K562 (cell line): ENCODE measurements at regions not wholly inside any gene's neighbourhood (a gene's known extent, or its start where the extent isn't known, plus 50 kb on each side); places are given as distances from the start of the nearest gene placed in this dataset.

Experiments
- ATAC-seq: fragments of 200-7000 bp; cut with Tn5 transposase; 3 replicates; pipeline ENCODE4 v1.9.1; 2020; ENCODE audit warnings: moderate library complexity
- BruUV-seq: library from RNA; stranded (reverse); fragments of 400-500 nt; replicated peaks from 2 replicates; lab custom pipeline; 2021; lab: Mats Ljungman, UMichigan
- CTCF ChIA-PET: fragments of 300-600 bp; formaldehyde crosslinking; extraction: SDS; loops from one replicate; lab custom pipeline; 2021; ENCODE audit warnings: low intra/inter-chr PET ratio; lab: Yijun Ruan, JAX
- POLR2A ChIA-PET: fragments of 300-600, 350-650 bp; sonication (Branson Sonifier 250); formaldehyde crosslinking; extraction: SDS; loops from one replicate; lab custom pipeline; 2021; ENCODE audit warnings: antibody characterized with exemption, inconsistent platforms; lab: Yijun Ruan, JAX
- DNase-seq, 4 experiments: peaks; one replicate each; pipeline versions ENCODE4 v3.0.0 to v3.0.0-alpha.2; 2011 to 2018; ENCODE audit warnings: low spot score in 3 of 4, mixed read lengths in 3 of 4; ENCODE audit errors: extremely low read depth in 1 of 4
- FAIRE-seq: peaks from 2 replicates; lab custom pipeline; 2011; peaks lifted over from hg19 to GRCh38; lab: Jason Lieb, UNC
- H2AFZ ChIP-seq: 2 replicates; pipeline ENCODE4 v1.6.0; 2011; ENCODE audit warnings: low read depth, low read length, control low read depth, inconsistent platforms
- H3K27ac ChIP-seq: fragments of 200-600 bp; 3 replicates; pipeline ENCODE4 v1.8.0; 2011; ENCODE audit warnings: low read depth, mild to moderate bottlenecking, control low read depth, inconsistent platforms, low read length, moderate library complexity, mixed read lengths; ENCODE audit errors: extremely low read depth
- H3K27me3 ChIP-seq, 2 experiments: fragments of 300-600 bp in 1 of 2; 2 replicates in 1 of 2; 3 replicates in 1 of 2; pipeline versions ENCODE4 v1.6.0 to v1.8.0; 2011; ENCODE audit warnings: inconsistent platforms in 2 of 2, low read length in 2 of 2, mild to moderate bottlenecking in 1 of 2, mixed read lengths in 1 of 2, moderate library complexity in 1 of 2; ENCODE audit not compliant: control insufficient read depth in 2 of 2, insufficient read depth in 2 of 2
- H3K36me3 ChIP-seq: fragments of 300-600 bp; 3 replicates; pipeline ENCODE4 v1.8.0; 2011; ENCODE audit warnings: mild to moderate bottlenecking, low read length, inconsistent platforms; ENCODE audit not compliant: control insufficient read depth, insufficient read depth
- H3K4me1 ChIP-seq, 2 experiments: fragments of 200-600 bp in 1 of 2; replicated peaks in 1 of 2; 2 replicates in 1 of 2; 3 replicates in 1 of 2; pipeline versions ENCODE4 v1.5.1 to v1.8.0; 2011; ENCODE audit warnings: inconsistent platforms in 2 of 2, low read length in 2 of 2, mild to moderate bottlenecking in 1 of 2, mixed read lengths in 1 of 2, moderate library complexity in 1 of 2; ENCODE audit not compliant: control insufficient read depth in 2 of 2, insufficient read depth in 2 of 2
- H3K4me2 ChIP-seq: 2 replicates; pipeline ENCODE4 v1.6.1; 2011; ENCODE audit warnings: low read length, control low read depth, inconsistent platforms, mixed read lengths; ENCODE audit not compliant: insufficient read depth
- H3K4me3 ChIP-seq: fragments of 200-600 bp; sonication (generic), shearing (Covaris generic); 2 replicates; pipeline ENCODE4 v1.5.1; 2016; ENCODE audit warnings: control low read depth, inconsistent platforms
- H3K79me2 ChIP-seq: fragments of 200-600 bp; 3 replicates; pipeline ENCODE4 v1.8.0; 2011; ENCODE audit warnings: low read length, inconsistent platforms; ENCODE audit not compliant: control insufficient read depth, insufficient read depth
- H3K9ac ChIP-seq, 2 experiments: 2 replicates each; pipeline versions ENCODE4 v1.6.0 to v1.6.1; 2011; ENCODE audit warnings: low read depth in 2 of 2, low read length in 2 of 2, control low read depth in 1 of 2, inconsistent platforms in 1 of 2, mild to moderate bottlenecking in 1 of 2, mixed read lengths in 1 of 2; ENCODE audit not compliant: insufficient read depth in 1 of 2
- H3K9me1 ChIP-seq: one replicate; pipeline ENCODE4 v1.6.0; 2011; ENCODE audit warnings: inconsistent platforms, mild to moderate bottlenecking, low read length, moderate library complexity; ENCODE audit not compliant: control insufficient read depth, insufficient read depth
- H3K9me3 ChIP-seq: replicated peaks from 2 replicates; pipeline ENCODE4 v1.5.1; 2011; ENCODE audit warnings: low read depth, low read length, inconsistent platforms; ENCODE audit not compliant: control insufficient read depth, insufficient read depth
- H4K20me1 ChIP-seq: replicated peaks from 2 replicates; pipeline ENCODE4 v1.6.1; 2011; ENCODE audit warnings: low read length, inconsistent platforms, mixed read lengths; ENCODE audit not compliant: control insufficient read depth, insufficient read depth
- CEBPG ChIP-seq, 3 experiments: fragments of 200-800 bp in 1 of 3; sonication (Bioruptor generic) in 1 of 3; sonication (generic) in 1 of 3; formaldehyde crosslinking in 1 of 3; IDR thresholded peaks in 2 of 3; conservative IDR thresholded peaks in 1 of 3; 2 replicates each; pipeline versions ENCODE4 v1.6.1 to v1.8.0; 2016 to 2022; ENCODE audit warnings: missing compliant biosample characterization in 2 of 3, missing genetic modification characterization in 2 of 3, mild to moderate bottlenecking in 1 of 3, missing genetic modification reagents in 1 of 3
- CREB3L1 ChIP-seq: fragments of 450-650 bp; IDR thresholded peaks from 2 replicates; pipeline ENCODE4 v1.6.1; 2014; ENCODE audit warnings: low read depth, mild to moderate bottlenecking, moderate library complexity, borderline replicate concordance
- GTF2B ChIP-seq: IDR thresholded peaks from 2 replicates; pipeline ENCODE4 v1.6.1; 2011; ENCODE audit not compliant: insufficient read length; ENCODE audit errors: extremely low read depth
- L3MBTL2 ChIP-seq: fragments of 450-650 bp; IDR thresholded peaks from 2 replicates; pipeline ENCODE4 v1.6.1; 2016; ENCODE audit warnings: mild to moderate bottlenecking, moderate library complexity
- PHB ChIP-seq: fragments of 250-450 bp; sonication (Bioruptor Pico); IDR thresholded peaks from 2 replicates; pipeline ENCODE4 v1.5.0; 2021
- POLR2B ChIP-seq: fragments of 450-650 bp; IDR thresholded peaks from 2 replicates; pipeline ENCODE4 v1.6.1; 2018; ENCODE audit warnings: low read depth; ENCODE audit not compliant: partially characterized antibody
- POLR3G ChIP-seq: IDR thresholded peaks from 2 replicates; pipeline ENCODE4 v1.6.1; 2011; ENCODE audit not compliant: insufficient read length, insufficient replicate concordance; ENCODE audit errors: extremely low read depth
- SP2 ChIP-seq: IDR thresholded peaks from 2 replicates; pipeline ENCODE4 v1.6.1; 2011; ENCODE audit warnings: mild to moderate bottlenecking, low read depth, low read length, moderate library complexity; ENCODE audit not compliant: poor library complexity, severe bottlenecking; ENCODE audit errors: extremely low read depth
- STAT5B ChIP-seq: fragments of 250-450 bp; sonication (Bioruptor Pico); IDR thresholded peaks from 2 replicates; pipeline ENCODE4 v1.8.0; 2021; ENCODE audit warnings: mild to moderate bottlenecking, inconsistent platforms
- TFAP4 ChIP-seq: sonication (generic); formaldehyde crosslinking; IDR thresholded peaks from 2 replicates; pipeline ENCODE4 v1.8.0; 2022; ENCODE audit warnings: missing genetic modification reagents, mild to moderate bottlenecking, moderate library complexity, borderline replicate concordance
- U2AF1 ChIP-seq: fragments of 200-400 bp; formaldehyde crosslinking; optimal IDR thresholded peaks from 2 replicates; pipeline ENCODE3; 2017; ENCODE audit warnings: mild to moderate bottlenecking, low read depth, low read length, moderate library complexity
- ZKSCAN1 ChIP-seq: fragments of 150-350 bp; IDR thresholded peaks from 2 replicates; pipeline ENCODE4 v1.6.1; 2016; ENCODE audit warnings: low read depth, low read length
- ZKSCAN3 ChIP-seq: fragments of 250-450 bp; sonication (Bioruptor Pico); IDR thresholded peaks from 2 replicates; pipeline ENCODE4 v1.4.0; 2020
- ZNF134 ChIP-seq: fragments of 250-450 bp; sonication (Bioruptor Pico); conservative IDR thresholded peaks from 2 replicates; pipeline ENCODE4 v1.4.0; 2020
- ZNF165 ChIP-seq: fragments of 250-450 bp; sonication (Bioruptor Pico); IDR thresholded peaks from 2 replicates; pipeline ENCODE4 v1.4.0; 2020; ENCODE audit warnings: borderline replicate concordance
- ZNF253 ChIP-seq: fragments of 250-450 bp; sonication (Bioruptor Pico); conservative IDR thresholded peaks from 2 replicates; pipeline ENCODE4 v1.6.1; 2021; ENCODE audit warnings: mild to moderate bottlenecking
- ZNF551 ChIP-seq: fragments of 250-450 bp; sonication (Bioruptor Pico); IDR thresholded peaks from 2 replicates; pipeline ENCODE4 v1.5.0; 2021; ENCODE audit warnings: mild to moderate bottlenecking, moderate library complexity
- ZNF695 ChIP-seq: fragments of 450-650 bp; formaldehyde crosslinking; IDR thresholded peaks from 2 replicates; pipeline ENCODE4 v1.4.0; 2020; ENCODE audit warnings: mild to moderate bottlenecking, moderate library complexity
- WGBS: fragments of 100-300 bp; shearing (Covaris generic); methylation state at CpG from one replicate; pipeline ENCODE4 v1.1.6; 2016; ENCODE audit warnings: low coverage, mixed read lengths; ENCODE audit not compliant: insufficient coverage; ENCODE audit errors: missing lambda C conversion rate; 5-methylcytosine and 5-hydroxymethylcytosine counted together
- in situ Hi-C: fragments of 300-500 bp; cut with MboI; formaldehyde crosslinking; loops from 4 replicates; pipeline ENCODE4 v1.15.0; 2018; ENCODE audit warnings: inconsistent platforms, mixed read lengths
- intact Hi-C: fragments of 100-400 bp; cut with micrococcal nuclease; formaldehyde crosslinking; loops from 2 replicates; pipeline ENCODE4 v1.14.2; 2022

GRCh38 chr5:165877475-165877874, 2372.1 kb downstream of the MAT2B start:
- H3K9me1 ChIP-seq, result no peaks in the 10 kb centered on the region
- WGBS, result 3% methylated on average over 3 of the region's 3 CpGs
- ChIA-PET CTCF (no interaction called here), POLR2A (no interaction called here)
- H3K4me3 ChIP-seq, result no peak overlapping the region
- in situ Hi-C loops, result no loop called here
- H3K4me1 ChIP-seq, result no peaks in the 10 kb centered on the region
- H3K4me2 ChIP-seq, result no peak overlapping the region
- no peaks in the 10 kb centered on the region for H4K20me1 ChIP-seq
- H3K27me3 ChIP-seq, result no peaks in the 10 kb centered on the region
- intact Hi-C loops, result no loop called here
- no peaks in the 10 kb centered on the region for H3K9me3 ChIP-seq
- DNase-seq, result no peak
- no peak overlapping the region for H2AFZ ChIP-seq
- FAIRE-seq, result no peak
- no TSS peak for BruUV-seq
- no peak overlapping the region for H3K9ac ChIP-seq
- no peak for ATAC-seq
- TF ChIP-seq ZNF695 (no peak), ZNF165 (CRISPR knock-in tag) (no peak), PHB (CRISPR knock-in tag) (no peak), L3MBTL2 (no peak), GTF2B (no peak), SP2 (no peak), ZNF253 (CRISPR knock-in tag) (no peak), POLR2B (no peak), U2AF1 (no peak), TFAP4 (CRISPR knock-in tag) (no peak), CEBPG (CRISPR knock-in tag; IDR thresholded peaks at IDR 0.05) (no peak), CEBPG (tag; conservative IDR thresholded peaks at IDR 0.05 in 1 of 2, IDR thresholded peaks at IDR 0.05 in 1 of 2) (no peak), STAT5B (no peak), POLR3G (no peak), ZKSCAN3 (no peak), ZNF551 (CRISPR knock-in tag) (no peak), ZNF134 (CRISPR knock-in tag) (no peak), ZKSCAN1 (no peak), CREB3L1 (no peak)
- no peak overlapping the region for H3K27ac ChIP-seq
- no peaks in the 10 kb centered on the region for H3K79me2 ChIP-seq
- H3K36me3 ChIP-seq, result no peaks in the 10 kb centered on the region
